WTC11 (cell line): ENCODE measurements at regions not wholly inside any gene's neighbourhood (a gene's known extent, or its start where the extent isn't known, plus 50 kb on each side); places are given as distances from the start of the nearest gene placed in this dataset.

ENCODE experiments used
- ATAC-seq: fragments of 200-7000 bp; cut with Tn5 transposase; 2 replicates; pipeline ENCODE4 v1.10.0; 2021; ENCODE audit warnings: mild to moderate bottlenecking, moderate library complexity
- CTCF ChIA-PET: fragments of 300-600 bp; sonication (Branson Sonifier 250); formaldehyde crosslinking; loops from one replicate; lab custom pipeline; 2021; ENCODE audit warnings: antibody characterized with exemption; lab: Charles Lee
- POLR2A ChIA-PET: fragments of 350-600 bp; sonication (Branson Sonifier 250); formaldehyde crosslinking; loops from one replicate; lab custom pipeline; 2021; ENCODE audit warnings: antibody characterized with exemption; lab: Charles Lee
- DNase-seq: peaks from one replicate; pipeline ENCODE4 v3.0.0; 2021; ENCODE audit warnings: low spot score
- H3K27ac Mint-ChIP-seq: 2 replicates; pipeline ENCODE4 v1.8.0; 2021; ENCODE audit warnings: mixed read lengths
- H3K27me3 Mint-ChIP-seq: 2 replicates; pipeline ENCODE4 v1.8.0; 2021; ENCODE audit warnings: low read depth, mild to moderate bottlenecking, moderate library complexity, mixed read lengths
- H3K36me3 Mint-ChIP-seq: 2 replicates; pipeline ENCODE4 v1.8.0; 2021; ENCODE audit warnings: mixed read lengths
- H3K4me1 Mint-ChIP-seq: 2 replicates; pipeline ENCODE4 v1.8.0; 2022; ENCODE audit warnings: mixed read lengths
- H3K4me3 Mint-ChIP-seq: 2 replicates; pipeline ENCODE4 v1.8.0; 2021; ENCODE audit warnings: mild to moderate bottlenecking, moderate library complexity, mixed read lengths
- H3K9me3 Mint-ChIP-seq: 2 replicates; pipeline ENCODE4 v1.8.0; 2021; ENCODE audit warnings: mixed read lengths
- AFF4 ChIP-seq: sonication (generic); formaldehyde crosslinking; IDR thresholded peaks from 2 replicates; pipeline ENCODE4 v1.8.1; 2023; ENCODE audit warnings: mild to moderate bottlenecking, missing genetic modification reagents, borderline replicate concordance
- ATF6 ChIP-seq: sonication (generic); formaldehyde crosslinking; IDR thresholded peaks from 2 replicates; pipeline ENCODE4 v1.8.1; 2023; ENCODE audit warnings: mild to moderate bottlenecking, missing genetic modification reagents
- ERG ChIP-seq: fragments of 250-450 bp; sonication (Bioruptor Pico); IDR thresholded peaks from 2 replicates; pipeline ENCODE4 v1.8.0; 2021; ENCODE audit warnings: mild to moderate bottlenecking
- FOXP1 ChIP-seq: sonication (generic); formaldehyde crosslinking; IDR thresholded peaks from 2 replicates; pipeline ENCODE4 v1.8.0; 2022; ENCODE audit warnings: missing genetic modification reagents, mild to moderate bottlenecking, moderate library complexity, borderline replicate concordance
- IRF1 ChIP-seq: sonication (generic); formaldehyde crosslinking; IDR thresholded peaks from 2 replicates; pipeline ENCODE4 v1.8.0; 2023; ENCODE audit warnings: missing genetic modification reagents
- MLX ChIP-seq: sonication (generic); formaldehyde crosslinking; IDR thresholded peaks from 2 replicates; pipeline ENCODE4 v1.8.1; 2023; ENCODE audit warnings: mild to moderate bottlenecking, missing genetic modification reagents, moderate library complexity
- NFE2L1 ChIP-seq: sonication (generic); formaldehyde crosslinking; IDR thresholded peaks from 2 replicates; pipeline ENCODE4 v1.8.1; 2023; ENCODE audit warnings: missing genetic modification reagents
- OVOL2 ChIP-seq: fragments of 250-450 bp; sonication (Bioruptor Pico); IDR thresholded peaks from 2 replicates; pipeline ENCODE4 v1.9.0; 2021; ENCODE audit warnings: mild to moderate bottlenecking, borderline replicate concordance
- PRDM15 ChIP-seq: sonication (generic); formaldehyde crosslinking; IDR thresholded peaks from 2 replicates; pipeline ENCODE4 v1.8.0; 2022; ENCODE audit warnings: missing genetic modification reagents
- SMAD4 ChIP-seq: sonication (generic); formaldehyde crosslinking; IDR thresholded peaks from 2 replicates; pipeline ENCODE4 v1.8.0; 2022; ENCODE audit warnings: mild to moderate bottlenecking, missing genetic modification reagents
- TP53 ChIP-seq: sonication (generic); formaldehyde crosslinking; IDR thresholded peaks from 2 replicates; pipeline ENCODE4 v1.8.1; 2023; ENCODE audit warnings: mild to moderate bottlenecking, missing genetic modification reagents
- ZBTB21 ChIP-seq: sonication (generic); formaldehyde crosslinking; IDR thresholded peaks from 2 replicates; pipeline ENCODE4 v1.8.1; 2023; ENCODE audit warnings: mild to moderate bottlenecking, missing genetic modification reagents, borderline replicate concordance
- ZBTB43 ChIP-seq: sonication (generic); formaldehyde crosslinking; IDR thresholded peaks from 2 replicates; pipeline ENCODE4 v1.8.1; 2023; ENCODE audit warnings: mild to moderate bottlenecking, missing genetic modification reagents
- ZNF138 ChIP-seq: sonication (generic); formaldehyde crosslinking; conservative IDR thresholded peaks from 2 replicates; pipeline ENCODE4 v1.8.1; 2022; ENCODE audit warnings: mild to moderate bottlenecking, moderate library complexity, missing genetic modification reagents
- ZNF219 ChIP-seq: sonication (generic); formaldehyde crosslinking; IDR thresholded peaks from 2 replicates; pipeline ENCODE4 v1.8.0; 2023; ENCODE audit warnings: missing genetic modification reagents, mild to moderate bottlenecking, borderline replicate concordance
- ZNF263 ChIP-seq: sonication (generic); formaldehyde crosslinking; IDR thresholded peaks from 2 replicates; pipeline ENCODE4 v1.8.1; 2022; ENCODE audit warnings: low read depth, mild to moderate bottlenecking, moderate library complexity, missing genetic modification reagents
- ZNF396 ChIP-seq: fragments of 250-450 bp; sonication (Bioruptor Pico); IDR thresholded peaks from 2 replicates; pipeline ENCODE4 v1.8.0; 2021; ENCODE audit warnings: mild to moderate bottlenecking, moderate library complexity, borderline replicate concordance
- ZNF416 ChIP-seq: fragments of 250-450 bp; sonication (Bioruptor Pico); IDR thresholded peaks from 2 replicates; pipeline ENCODE4 v1.9.0; 2021; ENCODE audit warnings: mild to moderate bottlenecking, inconsistent platforms
- ZNF423 ChIP-seq: fragments of 250-450 bp; sonication (Bioruptor Pico); IDR thresholded peaks from 2 replicates; pipeline ENCODE4 v2.1.2; 2022; ENCODE audit warnings: mild to moderate bottlenecking, moderate library complexity
- ZSCAN18 ChIP-seq: fragments of 250-450 bp; sonication (Bioruptor Pico); IDR thresholded peaks from 2 replicates; pipeline ENCODE4 v2.1.2; 2022; ENCODE audit warnings: mild to moderate bottlenecking, moderate library complexity

- no peak for DNase-seq
- ChIA-PET POLR2A (no interaction called here), CTCF (no interaction called here)
- Mint-ChIP-seq H3K4me3 (no peak overlapping the region), H3K4me1 (peaks cover 12% of the 10 kb centered on the region), H3K27ac (no peak overlapping the region), H3K36me3 (no peaks in the 10 kb centered on the region), H3K9me3 (no peaks in the 10 kb centered on the region; the same call in 1 of the 2 replicates), H3K27me3 (no peaks in the 10 kb centered on the region)
- TF ChIP-seq TP53 (CRISPR knock-in tag), result no peak
- TF ChIP-seq ATF6 (CRISPR knock-in tag), result no peak
- TF ChIP-seq ZBTB21, result no peak
- no peak for TF ChIP-seq ZNF396 (CRISPR knock-in tag)
- no peak for TF ChIP-seq ZNF138 (CRISPR knock-in tag)
- TF ChIP-seq NFE2L1 (CRISPR knock-in tag), result no peak
- no peak for TF ChIP-seq ZNF423 (CRISPR knock-in tag)
- TF ChIP-seq ZBTB43 (CRISPR knock-in tag), result no peak
- TF ChIP-seq ZNF263 (CRISPR knock-in tag), result no peak
- TF ChIP-seq IRF1 (CRISPR knock-in tag), result no peak
- no peak for TF ChIP-seq ZSCAN18 (CRISPR knock-in tag)
- no peak for TF ChIP-seq AFF4 (CRISPR knock-in tag)
- TF ChIP-seq OVOL2 (CRISPR knock-in tag), result no peak
- TF ChIP-seq ZNF416, result no peak
- no peak for TF ChIP-seq ERG (CRISPR knock-in tag)
- TF ChIP-seq MLX (CRISPR knock-in tag), result no peak
- TF ChIP-seq ZNF219 (CRISPR knock-in tag), result no peak
- TF ChIP-seq PRDM15 (CRISPR knock-in tag), result no peak
- no peak for TF ChIP-seq FOXP1
- TF ChIP-seq SMAD4 (CRISPR knock-in tag), result no peak
- TF ChIP-seq, all 79 proteins: peak for 0
- ATAC-seq, result no peak
Measured at GRCh38 chr3:80079886-80080285, 312.1 kb upstream of the ROBO1 start.
